Stomach (tissue), 4 donors: ENCODE measurements at regions not wholly inside any gene's neighbourhood (a gene's known extent, or its start where the extent isn't known, plus 50 kb on each side); places are given as distances from the start of the nearest gene placed in this dataset.

Source experiments
- EP300 ChIP-seq: sonication (generic); formaldehyde crosslinking; IDR thresholded peaks from one replicate; pipeline ENCODE4 v1.6.1; 2017; ENCODE audit warnings: antibody characterized with exemption
- POLR2A ChIP-seq, 4 donors: fragments of 450-650 bp; IDR thresholded peaks; one replicate each; pipeline ENCODE4 v1.6.1; 2016; ENCODE audit warnings: antibody characterized with exemption in 4 of 4, control low read depth in 2 of 4, mild to moderate bottlenecking in 1 of 4, moderate library complexity in 1 of 4
- POLR2AphosphoS5 ChIP-seq, 3 donors: sonication (generic); formaldehyde crosslinking; IDR thresholded peaks; one replicate each; pipeline ENCODE4 v1.6.1; 2016; ENCODE audit warnings: antibody characterized with exemption in 3 of 3
- TF ChIP-seq, protein P1 (sequence below), 7 experiments: fragments of 450-650 bp in 4 of 7; fragments of 200-600 bp in 3 of 7; sonication (generic) in 3 of 7; IDR thresholded peaks; one replicate each; pipeline ENCODE4 v1.5.1; 2016 to 2019; ENCODE audit warnings: antibody characterized with exemption in 7 of 7, control low read depth in 2 of 7, mild to moderate bottlenecking in 1 of 7

DNA sequence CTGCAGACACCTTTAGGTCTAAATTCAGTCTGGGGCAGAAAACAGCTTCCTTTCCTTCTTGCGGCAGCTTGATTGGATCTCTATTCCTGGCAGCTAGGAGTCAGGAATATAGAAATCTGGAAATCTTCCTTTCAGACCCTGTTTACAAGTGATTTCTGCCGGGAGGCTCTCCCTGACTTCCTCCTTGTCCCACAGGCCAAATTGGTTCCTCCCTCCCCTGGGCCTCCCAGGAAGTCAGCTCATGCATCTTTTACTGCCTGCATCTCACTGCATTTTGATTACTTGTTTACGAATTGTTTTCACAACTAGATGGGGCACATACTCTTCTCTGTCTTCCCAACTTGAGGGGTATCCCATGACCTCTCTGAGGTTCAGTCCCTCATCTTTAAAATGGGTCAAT, 206.3 kb downstream of the MAF start:
- TF ChIP-seq, protein P1, sequence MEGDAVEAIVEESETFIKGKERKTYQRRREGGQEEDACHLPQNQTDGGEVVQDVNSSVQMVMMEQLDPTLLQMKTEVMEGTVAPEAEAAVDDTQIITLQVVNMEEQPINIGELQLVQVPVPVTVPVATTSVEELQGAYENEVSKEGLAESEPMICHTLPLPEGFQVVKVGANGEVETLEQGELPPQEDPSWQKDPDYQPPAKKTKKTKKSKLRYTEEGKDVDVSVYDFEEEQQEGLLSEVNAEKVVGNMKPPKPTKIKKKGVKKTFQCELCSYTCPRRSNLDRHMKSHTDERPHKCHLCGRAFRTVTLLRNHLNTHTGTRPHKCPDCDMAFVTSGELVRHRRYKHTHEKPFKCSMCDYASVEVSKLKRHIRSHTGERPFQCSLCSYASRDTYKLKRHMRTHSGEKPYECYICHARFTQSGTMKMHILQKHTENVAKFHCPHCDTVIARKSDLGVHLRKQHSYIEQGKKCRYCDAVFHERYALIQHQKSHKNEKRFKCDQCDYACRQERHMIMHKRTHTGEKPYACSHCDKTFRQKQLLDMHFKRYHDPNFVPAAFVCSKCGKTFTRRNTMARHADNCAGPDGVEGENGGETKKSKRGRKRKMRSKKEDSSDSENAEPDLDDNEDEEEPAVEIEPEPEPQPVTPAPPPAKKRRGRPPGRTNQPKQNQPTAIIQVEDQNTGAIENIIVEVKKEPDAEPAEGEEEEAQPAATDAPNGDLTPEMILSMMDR (IDR thresholded peaks at IDR 0.05): no peak
- TF ChIP-seq POLR2A (IDR thresholded peaks at IDR 0.05) (no peak), EP300 (no peak), POLR2AphosphoS5 (IDR thresholded peaks at IDR 0.05) (no peak)
